WTC11 (cell line): ENCODE measurements at regions not wholly inside any gene's neighbourhood (a gene's known extent, or its start where the extent isn't known, plus 50 kb on each side); places are given as distances from the start of the nearest gene placed in this dataset.

Experiments used
- ATAC-seq: fragments of 200-7000 bp; cut with Tn5 transposase; 2 replicates; pipeline ENCODE4 v1.10.0; 2021; ENCODE audit warnings: mild to moderate bottlenecking, moderate library complexity
- CTCF ChIA-PET: fragments of 300-600 bp; sonication (Branson Sonifier 250); formaldehyde crosslinking; loops from one replicate; lab custom pipeline; 2021; ENCODE audit warnings: antibody characterized with exemption; lab: Charles Lee
- POLR2A ChIA-PET: fragments of 350-600 bp; sonication (Branson Sonifier 250); formaldehyde crosslinking; loops from one replicate; lab custom pipeline; 2021; ENCODE audit warnings: antibody characterized with exemption; lab: Charles Lee
- DNase-seq: peaks from one replicate; pipeline ENCODE4 v3.0.0; 2021; ENCODE audit warnings: low spot score
- H3K27ac Mint-ChIP-seq: 2 replicates; pipeline ENCODE4 v1.8.0; 2021; ENCODE audit warnings: mixed read lengths
- H3K27me3 Mint-ChIP-seq: 2 replicates; pipeline ENCODE4 v1.8.0; 2021; ENCODE audit warnings: low read depth, mild to moderate bottlenecking, moderate library complexity, mixed read lengths
- H3K36me3 Mint-ChIP-seq: 2 replicates; pipeline ENCODE4 v1.8.0; 2021; ENCODE audit warnings: mixed read lengths
- H3K4me1 Mint-ChIP-seq: 2 replicates; pipeline ENCODE4 v1.8.0; 2022; ENCODE audit warnings: mixed read lengths
- H3K4me3 Mint-ChIP-seq: 2 replicates; pipeline ENCODE4 v1.8.0; 2021; ENCODE audit warnings: mild to moderate bottlenecking, moderate library complexity, mixed read lengths
- H3K9me3 Mint-ChIP-seq: 2 replicates; pipeline ENCODE4 v1.8.0; 2021; ENCODE audit warnings: mixed read lengths
- CBFB ChIP-seq: sonication (generic); formaldehyde crosslinking; IDR thresholded peaks from 2 replicates; pipeline ENCODE4 v1.8.1; 2022; ENCODE audit warnings: mild to moderate bottlenecking, low read depth, missing genetic modification reagents
- CDX4 ChIP-seq: fragments of 250-450 bp; sonication (Bioruptor Pico); IDR thresholded peaks from 2 replicates; pipeline ENCODE4 v1.9.0; 2021; ENCODE audit warnings: moderate library complexity, mild to moderate bottlenecking, inconsistent platforms, borderline replicate concordance
- ESRRA ChIP-seq: sonication (generic); formaldehyde crosslinking; IDR thresholded peaks from 2 replicates; pipeline ENCODE4 v1.8.1; 2022; ENCODE audit warnings: mild to moderate bottlenecking, missing genetic modification reagents, borderline replicate concordance
- ETV6 ChIP-seq: sonication (generic); formaldehyde crosslinking; IDR thresholded peaks from 2 replicates; pipeline ENCODE4 v1.8.1; 2022; ENCODE audit warnings: mild to moderate bottlenecking, missing genetic modification reagents
- FOXP1 ChIP-seq: sonication (generic); formaldehyde crosslinking; IDR thresholded peaks from 2 replicates; pipeline ENCODE4 v1.8.0; 2022; ENCODE audit warnings: missing genetic modification reagents, mild to moderate bottlenecking, moderate library complexity, borderline replicate concordance
- GABPB1 ChIP-seq: sonication (generic); formaldehyde crosslinking; IDR thresholded peaks from 2 replicates; pipeline ENCODE4 v1.8.1; 2023; ENCODE audit warnings: mild to moderate bottlenecking, missing genetic modification reagents
- GTF2I ChIP-seq: fragments of 250-450 bp; sonication (Bioruptor Pico); conservative IDR thresholded peaks from 2 replicates; pipeline ENCODE4 v1.4.0; 2021; ENCODE audit warnings: mild to moderate bottlenecking
- JUN ChIP-seq: sonication (generic); formaldehyde crosslinking; IDR thresholded peaks from 2 replicates; pipeline ENCODE4 v1.8.0; 2023; ENCODE audit warnings: mild to moderate bottlenecking, missing genetic modification reagents
- MXD4 ChIP-seq: fragments of 250-450 bp; sonication (Bioruptor Pico); IDR thresholded peaks from 2 replicates; pipeline ENCODE4 v1.8.0; 2021; ENCODE audit warnings: mild to moderate bottlenecking, moderate library complexity, borderline replicate concordance
- MYBL2 ChIP-seq: sonication (generic); formaldehyde crosslinking; IDR thresholded peaks from 2 replicates; pipeline ENCODE4 v1.8.1; 2023; ENCODE audit warnings: mild to moderate bottlenecking, moderate library complexity, missing genetic modification reagents
- NFE2L1 ChIP-seq: sonication (generic); formaldehyde crosslinking; IDR thresholded peaks from 2 replicates; pipeline ENCODE4 v1.8.1; 2023; ENCODE audit warnings: missing genetic modification reagents
- PRRX2 ChIP-seq: fragments of 250-450 bp; sonication (Bioruptor Pico); IDR thresholded peaks from 2 replicates; pipeline ENCODE4 v1.8.0; 2021; ENCODE audit warnings: mild to moderate bottlenecking
- TEAD1 ChIP-seq: sonication (generic); formaldehyde crosslinking; IDR thresholded peaks from 2 replicates; pipeline ENCODE4 v1.8.0; 2022; ENCODE audit warnings: mild to moderate bottlenecking, missing genetic modification reagents
- TP53 ChIP-seq: sonication (generic); formaldehyde crosslinking; IDR thresholded peaks from 2 replicates; pipeline ENCODE4 v1.8.1; 2023; ENCODE audit warnings: mild to moderate bottlenecking, missing genetic modification reagents
- ZBTB21 ChIP-seq: sonication (generic); formaldehyde crosslinking; IDR thresholded peaks from 2 replicates; pipeline ENCODE4 v1.8.1; 2023; ENCODE audit warnings: mild to moderate bottlenecking, missing genetic modification reagents, borderline replicate concordance
- ZNF423 ChIP-seq: fragments of 250-450 bp; sonication (Bioruptor Pico); IDR thresholded peaks from 2 replicates; pipeline ENCODE4 v2.1.2; 2022; ENCODE audit warnings: mild to moderate bottlenecking, moderate library complexity
- TF ChIP-seq, protein P1 (sequence below): sonication (generic); formaldehyde crosslinking; conservative IDR thresholded peaks from 2 replicates; pipeline ENCODE4 v1.8.1; 2023; ENCODE audit warnings: mild to moderate bottlenecking, low read depth, missing genetic modification reagents, moderate library complexity
- TF ChIP-seq, protein P2 (sequence below): sonication (generic); formaldehyde crosslinking; IDR thresholded peaks from 2 replicates; pipeline ENCODE4 v1.8.1; 2023; ENCODE audit warnings: mild to moderate bottlenecking, missing genetic modification reagents
- TF ChIP-seq, protein P3 (sequence below): sonication (generic); formaldehyde crosslinking; IDR thresholded peaks from 2 replicates; pipeline ENCODE4 v1.8.1; 2023; ENCODE audit warnings: mild to moderate bottlenecking, moderate library complexity, missing genetic modification reagents
- TF ChIP-seq, protein P4 (sequence below): sonication (generic); formaldehyde crosslinking; IDR thresholded peaks from 2 replicates; pipeline ENCODE4 v1.8.1; 2022; ENCODE audit warnings: low read depth, missing genetic modification reagents, borderline replicate concordance
- TF ChIP-seq, protein P5 (sequence below): sonication (generic); formaldehyde crosslinking; IDR thresholded peaks from 2 replicates; pipeline ENCODE4 v1.8.0; 2023; ENCODE audit warnings: missing genetic modification reagents, mild to moderate bottlenecking, borderline replicate concordance

- TF ChIP-seq, protein P1, sequence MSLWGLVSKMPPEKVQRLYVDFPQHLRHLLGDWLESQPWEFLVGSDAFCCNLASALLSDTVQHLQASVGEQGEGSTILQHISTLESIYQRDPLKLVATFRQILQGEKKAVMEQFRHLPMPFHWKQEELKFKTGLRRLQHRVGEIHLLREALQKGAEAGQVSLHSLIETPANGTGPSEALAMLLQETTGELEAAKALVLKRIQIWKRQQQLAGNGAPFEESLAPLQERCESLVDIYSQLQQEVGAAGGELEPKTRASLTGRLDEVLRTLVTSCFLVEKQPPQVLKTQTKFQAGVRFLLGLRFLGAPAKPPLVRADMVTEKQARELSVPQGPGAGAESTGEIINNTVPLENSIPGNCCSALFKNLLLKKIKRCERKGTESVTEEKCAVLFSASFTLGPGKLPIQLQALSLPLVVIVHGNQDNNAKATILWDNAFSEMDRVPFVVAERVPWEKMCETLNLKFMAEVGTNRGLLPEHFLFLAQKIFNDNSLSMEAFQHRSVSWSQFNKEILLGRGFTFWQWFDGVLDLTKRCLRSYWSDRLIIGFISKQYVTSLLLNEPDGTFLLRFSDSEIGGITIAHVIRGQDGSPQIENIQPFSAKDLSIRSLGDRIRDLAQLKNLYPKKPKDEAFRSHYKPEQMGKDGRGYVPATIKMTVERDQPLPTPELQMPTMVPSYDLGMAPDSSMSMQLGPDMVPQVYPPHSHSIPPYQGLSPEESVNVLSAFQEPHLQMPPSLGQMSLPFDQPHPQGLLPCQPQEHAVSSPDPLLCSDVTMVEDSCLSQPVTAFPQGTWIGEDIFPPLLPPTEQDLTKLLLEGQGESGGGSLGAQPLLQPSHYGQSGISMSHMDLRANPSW (CRISPR knock-in tag) = no peak
- TF ChIP-seq FOXP1 (CRISPR knock-in tag) = no peak
- TF ChIP-seq, protein P2, sequence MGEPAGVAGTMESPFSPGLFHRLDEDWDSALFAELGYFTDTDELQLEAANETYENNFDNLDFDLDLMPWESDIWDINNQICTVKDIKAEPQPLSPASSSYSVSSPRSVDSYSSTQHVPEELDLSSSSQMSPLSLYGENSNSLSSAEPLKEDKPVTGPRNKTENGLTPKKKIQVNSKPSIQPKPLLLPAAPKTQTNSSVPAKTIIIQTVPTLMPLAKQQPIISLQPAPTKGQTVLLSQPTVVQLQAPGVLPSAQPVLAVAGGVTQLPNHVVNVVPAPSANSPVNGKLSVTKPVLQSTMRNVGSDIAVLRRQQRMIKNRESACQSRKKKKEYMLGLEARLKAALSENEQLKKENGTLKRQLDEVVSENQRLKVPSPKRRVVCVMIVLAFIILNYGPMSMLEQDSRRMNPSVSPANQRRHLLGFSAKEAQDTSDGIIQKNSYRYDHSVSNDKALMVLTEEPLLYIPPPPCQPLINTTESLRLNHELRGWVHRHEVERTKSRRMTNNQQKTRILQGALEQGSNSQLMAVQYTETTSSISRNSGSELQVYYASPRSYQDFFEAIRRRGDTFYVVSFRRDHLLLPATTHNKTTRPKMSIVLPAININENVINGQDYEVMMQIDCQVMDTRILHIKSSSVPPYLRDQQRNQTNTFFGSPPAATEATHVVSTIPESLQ (CRISPR knock-in tag) = no peak
- TF ChIP-seq, protein P3, sequence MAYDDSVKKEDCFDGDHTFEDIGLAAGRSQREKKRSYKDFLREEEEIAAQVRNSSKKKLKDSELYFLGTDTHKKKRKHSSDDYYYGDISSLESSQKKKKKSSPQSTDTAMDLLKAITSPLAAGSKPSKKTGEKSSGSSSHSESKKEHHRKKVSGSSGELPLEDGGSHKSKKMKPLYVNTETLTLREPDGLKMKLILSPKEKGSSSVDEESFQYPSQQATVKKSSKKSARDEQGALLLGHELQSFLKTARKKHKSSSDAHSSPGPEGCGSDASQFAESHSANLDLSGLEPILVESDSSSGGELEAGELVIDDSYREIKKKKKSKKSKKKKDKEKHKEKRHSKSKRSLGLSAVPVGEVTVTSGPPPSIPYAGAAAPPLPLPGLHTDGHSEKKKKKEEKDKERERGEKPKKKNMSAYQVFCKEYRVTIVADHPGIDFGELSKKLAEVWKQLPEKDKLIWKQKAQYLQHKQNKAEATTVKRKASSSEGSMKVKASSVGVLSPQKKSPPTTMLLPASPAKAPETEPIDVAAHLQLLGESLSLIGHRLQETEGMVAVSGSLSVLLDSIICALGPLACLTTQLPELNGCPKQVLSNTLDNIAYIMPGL (CRISPR knock-in tag) = no peak
Observed at GRCh38 chr4:149062997-149063396, 620.8 kb upstream of the NR3C2 start (continued).

DNA sequence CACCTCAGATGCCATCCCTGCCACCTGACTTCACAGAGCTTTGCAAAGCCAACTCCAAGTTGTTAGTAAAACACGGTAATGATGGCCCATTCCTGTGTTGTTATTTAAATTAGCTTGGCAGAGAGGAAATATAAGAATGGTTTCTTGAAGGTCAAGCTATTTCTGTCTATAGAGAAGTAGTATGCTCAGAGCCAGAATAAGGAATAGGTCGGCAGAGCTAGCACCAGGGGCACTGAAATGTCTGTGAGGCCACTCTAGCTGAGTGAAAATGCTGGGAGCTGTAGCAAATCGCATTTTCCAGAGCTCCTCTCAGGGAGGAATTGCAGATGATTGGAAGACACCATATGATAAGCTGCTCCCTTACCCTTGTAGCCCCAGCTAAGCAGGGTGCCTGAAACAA is 615.4 kb upstream of the NR3C2 start:
- ChIA-PET CTCF (interaction anchor here (1.0 kb wide), 1 partner anchor 32 kb away, joined by 3 read pairs; no protein-coding TSS in a partner anchor), POLR2A (no interaction called here)
- Mint-ChIP-seq H3K27me3 (no peaks in the 10 kb centered on the region), H3K9me3 (peaks cover 2% of the 10 kb centered on the region; the same call in 1 of the 2 replicates), H3K36me3 (no peaks in the 10 kb centered on the region), H3K27ac (no peak overlapping the region; the same call in 1 of the 2 replicates), H3K4me1 (peaks cover 9% of the 10 kb centered on the region; the same call in 1 of the 2 replicates), H3K4me3 (no peak overlapping the region)
- ATAC-seq (peak; percentile 24; the same call in 1 of the 2 replicates), DNase-seq (no peak)
- TF ChIP-seq ESRRA (CRISPR knock-in tag) = no peak

DNA sequence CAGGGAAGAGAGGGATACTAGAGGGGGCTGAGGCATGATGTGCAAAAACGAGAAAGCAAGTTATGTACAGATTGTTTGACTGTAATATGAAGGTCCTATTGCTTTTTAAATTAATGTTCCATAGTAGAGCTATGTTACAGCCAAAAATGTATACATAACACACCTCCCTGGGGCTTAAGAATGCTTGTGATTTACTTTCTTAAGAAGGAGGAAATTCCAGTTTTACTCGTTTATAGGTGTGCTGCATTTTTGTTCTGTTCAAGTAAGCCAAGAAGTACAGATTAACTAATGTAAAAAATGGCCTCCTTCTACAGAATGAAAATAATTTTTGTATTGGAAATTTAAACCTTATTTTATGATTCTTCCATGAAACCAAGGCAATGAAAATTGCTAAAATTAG is 614.4 kb upstream of the NR3C2 start:
- no peaks in the 10 kb centered on the region for H3K27me3 Mint-ChIP-seq
- no peak overlapping the region for H3K4me3 Mint-ChIP-seq
- H3K36me3 Mint-ChIP-seq = no peaks in the 10 kb centered on the region
- ChIA-PET CTCF (no interaction called here), POLR2A (no interaction called here)
- no peak overlapping the region for H3K27ac Mint-ChIP-seq
- peaks cover 2% of the 10 kb centered on the region; the same call in 1 of the 2 replicates for H3K9me3 Mint-ChIP-seq
- ATAC-seq = no peak
- no peak for DNase-seq
- H3K4me1 Mint-ChIP-seq = peaks cover 9% of the 10 kb centered on the region; the same call in 1 of the 2 replicates
- TF ChIP-seq CDX4 (no peak), MXD4 (CRISPR knock-in tag) (no peak), CBFB (no peak), NFE2L1 (CRISPR knock-in tag) (no peak), JUN (CRISPR knock-in tag) (no peak), TEAD1 (CRISPR knock-in tag) (no peak), GABPB1 (no peak), MYBL2 (no peak), TP53 (no peak), ZNF423 (CRISPR knock-in tag) (no peak), ZBTB21 (CRISPR knock-in tag) (no peak), PRRX2 (CRISPR knock-in tag) (no peak), GTF2I (CRISPR knock-in tag) (no peak), ETV6 (no peak)
- TF ChIP-seq, protein P4, sequence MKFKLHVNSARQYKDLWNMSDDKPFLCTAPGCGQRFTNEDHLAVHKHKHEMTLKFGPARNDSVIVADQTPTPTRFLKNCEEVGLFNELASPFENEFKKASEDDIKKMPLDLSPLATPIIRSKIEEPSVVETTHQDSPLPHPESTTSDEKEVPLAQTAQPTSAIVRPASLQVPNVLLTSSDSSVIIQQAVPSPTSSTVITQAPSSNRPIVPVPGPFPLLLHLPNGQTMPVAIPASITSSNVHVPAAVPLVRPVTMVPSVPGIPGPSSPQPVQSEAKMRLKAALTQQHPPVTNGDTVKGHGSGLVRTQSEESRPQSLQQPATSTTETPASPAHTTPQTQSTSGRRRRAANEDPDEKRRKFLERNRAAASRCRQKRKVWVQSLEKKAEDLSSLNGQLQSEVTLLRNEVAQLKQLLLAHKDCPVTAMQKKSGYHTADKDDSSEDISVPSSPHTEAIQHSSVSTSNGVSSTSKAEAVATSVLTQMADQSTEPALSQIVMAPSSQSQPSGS (CRISPR knock-in tag) = no peak
- TF ChIP-seq, protein P5, sequence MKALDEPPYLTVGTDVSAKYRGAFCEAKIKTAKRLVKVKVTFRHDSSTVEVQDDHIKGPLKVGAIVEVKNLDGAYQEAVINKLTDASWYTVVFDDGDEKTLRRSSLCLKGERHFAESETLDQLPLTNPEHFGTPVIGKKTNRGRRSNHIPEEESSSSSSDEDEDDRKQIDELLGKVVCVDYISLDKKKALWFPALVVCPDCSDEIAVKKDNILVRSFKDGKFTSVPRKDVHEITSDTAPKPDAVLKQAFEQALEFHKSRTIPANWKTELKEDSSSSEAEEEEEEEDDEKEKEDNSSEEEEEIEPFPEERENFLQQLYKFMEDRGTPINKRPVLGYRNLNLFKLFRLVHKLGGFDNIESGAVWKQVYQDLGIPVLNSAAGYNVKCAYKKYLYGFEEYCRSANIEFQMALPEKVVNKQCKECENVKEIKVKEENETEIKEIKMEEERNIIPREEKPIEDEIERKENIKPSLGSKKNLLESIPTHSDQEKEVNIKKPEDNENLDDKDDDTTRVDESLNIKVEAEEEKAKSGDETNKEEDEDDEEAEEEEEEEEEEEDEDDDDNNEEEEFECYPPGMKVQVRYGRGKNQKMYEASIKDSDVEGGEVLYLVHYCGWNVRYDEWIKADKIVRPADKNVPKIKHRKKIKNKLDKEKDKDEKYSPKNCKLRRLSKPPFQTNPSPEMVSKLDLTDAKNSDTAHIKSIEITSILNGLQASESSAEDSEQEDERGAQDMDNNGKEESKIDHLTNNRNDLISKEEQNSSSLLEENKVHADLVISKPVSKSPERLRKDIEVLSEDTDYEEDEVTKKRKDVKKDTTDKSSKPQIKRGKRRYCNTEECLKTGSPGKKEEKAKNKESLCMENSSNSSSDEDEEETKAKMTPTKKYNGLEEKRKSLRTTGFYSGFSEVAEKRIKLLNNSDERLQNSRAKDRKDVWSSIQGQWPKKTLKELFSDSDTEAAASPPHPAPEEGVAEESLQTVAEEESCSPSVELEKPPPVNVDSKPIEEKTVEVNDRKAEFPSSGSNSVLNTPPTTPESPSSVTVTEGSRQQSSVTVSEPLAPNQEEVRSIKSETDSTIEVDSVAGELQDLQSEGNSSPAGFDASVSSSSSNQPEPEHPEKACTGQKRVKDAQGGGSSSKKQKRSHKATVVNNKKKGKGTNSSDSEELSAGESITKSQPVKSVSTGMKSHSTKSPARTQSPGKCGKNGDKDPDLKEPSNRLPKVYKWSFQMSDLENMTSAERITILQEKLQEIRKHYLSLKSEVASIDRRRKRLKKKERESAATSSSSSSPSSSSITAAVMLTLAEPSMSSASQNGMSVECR (CRISPR knock-in tag) = no peak
